GM23338 (cell line): ENCODE measurements at regions not wholly inside any gene's neighbourhood (a gene's known extent, or its start where the extent isn't known, plus 50 kb on each side); places are given as distances from the start of the nearest gene placed in this dataset.

Source experiments
- CTCF ChIP-seq, 2 experiments: fragments of 200-600 bp in 1 of 2; sonication (generic) in 1 of 2; conservative IDR thresholded peaks; 2 replicates each; pipeline versions ENCODE4 v1.5.1 to v1.6.1; 2016 to 2017; ENCODE audit warnings: antibody characterized with exemption in 2 of 2, low read depth in 2 of 2, mild to moderate bottlenecking in 2 of 2, moderate library complexity in 1 of 2
- EZH2 ChIP-seq: fragments of 200-600 bp; sonication (generic); IDR thresholded peaks from one replicate; pipeline ENCODE4 v1.8.0; 2017; ENCODE audit warnings: antibody characterized with exemption, mild to moderate bottlenecking, low read depth; ENCODE audit not compliant: unreplicated experiment
- NANOG ChIP-seq: IDR thresholded peaks from 2 replicates; pipeline ENCODE4 v1.6.1; 2016; ENCODE audit warnings: antibody characterized with exemption, borderline replicate concordance

- no peak for TF ChIP-seq CTCF (conservative IDR thresholded peaks at IDR 0.05; ENCODE audit: low read depth in 2 of 2)
- no peak for TF ChIP-seq EZH2
- TF ChIP-seq NANOG = no peak
These were observed 411.0 kb downstream of the MAT2B start for GRCh38 chr5:163916376-163916775.
